ENCODE measurements at regions not wholly inside any gene's neighbourhood (a gene's known extent, or its start where the extent isn't known, plus 50 kb on each side); places are given as distances from the start of the nearest gene placed in this dataset.

DNA sequence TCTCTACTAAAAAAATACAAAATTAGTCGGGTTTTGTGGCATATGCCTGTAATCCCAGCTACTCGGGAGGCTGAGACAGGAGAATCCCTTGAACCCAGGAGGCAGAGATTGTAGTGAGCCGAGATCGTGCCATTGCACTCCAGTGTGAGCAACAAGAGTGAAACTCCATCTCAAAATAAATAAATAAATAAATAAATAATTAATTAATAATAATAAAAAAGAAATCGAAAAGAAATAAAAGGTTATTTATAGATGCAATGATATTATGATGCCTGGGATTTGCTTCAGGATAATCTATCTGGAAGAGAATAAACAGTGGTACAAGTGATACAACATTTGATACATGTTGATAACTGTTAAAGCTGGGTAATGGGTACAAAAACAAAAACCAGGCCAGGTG lies 58.6 kb downstream of the SOX2 start:
- TF ChIP-seq CTCF (IDR thresholded peaks at IDR 0.05; ENCODE audit: low read length) = no peak
- no peak for TF ChIP-seq EZH2 (IDR thresholded peaks at IDR 0.05; ENCODE audit: borderline replicate concordance, low read length)

Data from OCI-LY1 (cell line).